ENCODE measurements at regions not wholly inside any gene's neighbourhood (a gene's known extent, or its start where the extent isn't known, plus 50 kb on each side); places are given as distances from the start of the nearest gene placed in this dataset.

DNA sequence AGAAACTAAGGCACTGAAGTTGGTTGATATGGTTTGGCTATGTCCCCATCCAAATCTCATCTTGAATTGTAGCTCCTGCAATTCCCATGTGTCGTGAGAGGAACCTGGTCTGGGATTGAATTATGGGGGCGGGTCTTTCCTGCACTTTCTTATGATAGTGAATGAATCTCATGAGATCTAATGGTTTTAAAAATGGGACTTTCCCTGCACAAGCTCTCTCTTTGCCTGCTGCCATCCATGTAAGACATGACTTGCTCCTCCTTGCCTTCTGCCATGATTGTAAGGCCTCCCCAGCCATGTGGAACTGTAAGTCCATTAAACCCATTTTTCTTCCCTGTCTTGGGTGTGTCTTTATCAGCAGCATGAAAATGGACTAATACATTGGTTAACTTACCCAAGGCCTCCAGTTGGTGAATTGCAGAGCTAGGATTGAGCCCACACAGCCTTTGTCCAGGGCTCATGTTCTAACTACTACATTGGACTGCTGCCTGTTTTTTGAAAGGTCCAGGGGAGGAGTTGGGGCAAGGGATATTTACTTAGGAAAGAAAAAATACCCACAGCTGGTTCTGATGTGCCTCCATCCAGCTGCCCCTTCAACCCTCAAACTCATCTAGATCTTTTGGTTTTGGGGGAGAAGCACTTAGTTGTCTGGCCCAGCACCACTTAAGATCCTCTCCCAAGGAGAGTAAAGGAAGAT is 107.8 kb upstream of the NAV2 start:
- no peak for DNase-seq (ENCODE audit: low spot score in 2 of 2)
- no peaks in the 10 kb centered on the region for H3K27me3 ChIP-seq
- intact Hi-C loops (cut with DNase I; ENCODE audit: low total_unique reads) = no loop called here
- no peaks in the 10 kb centered on the region for H3K36me3 ChIP-seq
- H3K27ac ChIP-seq = no peak overlapping the region
- peaks cover 2 to 12% of the 10 kb centered on the region in 2 donors for H3K4me1 ChIP-seq
- TF ChIP-seq, protein P1, sequence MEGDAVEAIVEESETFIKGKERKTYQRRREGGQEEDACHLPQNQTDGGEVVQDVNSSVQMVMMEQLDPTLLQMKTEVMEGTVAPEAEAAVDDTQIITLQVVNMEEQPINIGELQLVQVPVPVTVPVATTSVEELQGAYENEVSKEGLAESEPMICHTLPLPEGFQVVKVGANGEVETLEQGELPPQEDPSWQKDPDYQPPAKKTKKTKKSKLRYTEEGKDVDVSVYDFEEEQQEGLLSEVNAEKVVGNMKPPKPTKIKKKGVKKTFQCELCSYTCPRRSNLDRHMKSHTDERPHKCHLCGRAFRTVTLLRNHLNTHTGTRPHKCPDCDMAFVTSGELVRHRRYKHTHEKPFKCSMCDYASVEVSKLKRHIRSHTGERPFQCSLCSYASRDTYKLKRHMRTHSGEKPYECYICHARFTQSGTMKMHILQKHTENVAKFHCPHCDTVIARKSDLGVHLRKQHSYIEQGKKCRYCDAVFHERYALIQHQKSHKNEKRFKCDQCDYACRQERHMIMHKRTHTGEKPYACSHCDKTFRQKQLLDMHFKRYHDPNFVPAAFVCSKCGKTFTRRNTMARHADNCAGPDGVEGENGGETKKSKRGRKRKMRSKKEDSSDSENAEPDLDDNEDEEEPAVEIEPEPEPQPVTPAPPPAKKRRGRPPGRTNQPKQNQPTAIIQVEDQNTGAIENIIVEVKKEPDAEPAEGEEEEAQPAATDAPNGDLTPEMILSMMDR (IDR thresholded peaks at IDR 0.05) = no peak
- no peak for TF ChIP-seq POLR2A (IDR thresholded peaks at IDR 0.05)
- no peak overlapping the region for H3K4me3 ChIP-seq
- H3K9me3 ChIP-seq = peaks cover 0 to 3% of the 10 kb centered on the region in 2 donors

DNA sequence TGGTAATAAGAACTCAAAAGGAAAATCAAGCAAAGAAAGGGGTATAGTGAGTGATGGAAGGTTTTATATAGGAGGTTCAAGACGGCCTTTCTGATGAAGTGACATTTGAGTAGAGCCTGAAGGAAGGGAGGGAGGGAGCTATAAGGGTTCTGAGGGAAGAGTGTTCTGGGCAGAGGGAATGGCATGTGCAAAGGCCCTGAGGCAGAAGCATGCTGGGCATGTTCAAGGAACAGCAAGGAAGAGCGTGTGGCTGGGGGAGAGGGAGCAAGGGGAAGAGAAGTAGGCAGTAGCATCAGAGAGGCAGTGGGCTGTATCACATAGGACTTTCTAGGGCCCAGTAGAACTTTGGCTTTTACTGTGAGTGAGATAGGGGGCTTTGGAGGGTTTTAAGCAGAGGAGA is 108.9 kb upstream of the NAV2 start:
- H3K27me3 ChIP-seq = no peaks in the 10 kb centered on the region
- no peak overlapping the region for H3K27ac ChIP-seq
- TF ChIP-seq, protein P1 (IDR thresholded peaks at IDR 0.05) = no peak
- H3K4me3 ChIP-seq = no peak overlapping the region
- intact Hi-C loops (cut with DNase I; ENCODE audit: low total_unique reads) = no loop called here
- peaks cover 2 to 12% of the 10 kb centered on the region in 2 donors for H3K4me1 ChIP-seq
- H3K9me3 ChIP-seq = peaks cover 0 to 3% of the 10 kb centered on the region in 2 donors
- no peaks in the 10 kb centered on the region for H3K36me3 ChIP-seq
- no peak for DNase-seq (ENCODE audit: low spot score in 2 of 2)

DNA sequence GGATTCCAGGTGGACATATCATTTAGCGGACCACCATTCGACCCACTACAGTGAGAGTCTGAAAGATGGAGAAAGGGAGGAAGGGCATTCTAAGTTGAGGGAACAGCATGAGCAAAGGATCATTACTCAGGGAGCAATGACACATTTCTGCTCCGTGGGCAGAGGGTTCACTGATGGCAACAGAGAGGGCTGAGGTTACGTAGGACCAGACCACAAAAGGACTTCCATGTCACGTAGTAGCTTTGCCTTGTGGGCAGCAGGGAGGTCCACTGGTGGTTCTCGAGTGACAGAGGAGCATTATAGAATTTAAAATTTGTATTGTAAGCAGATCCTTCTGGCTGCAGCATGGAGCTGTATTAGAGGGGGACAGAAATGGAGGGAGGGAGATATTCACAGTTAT is 109.7 kb upstream of the NAV2 start:
- intact Hi-C loops (cut with DNase I; ENCODE audit: low total_unique reads) = no loop called here
- Histone ChIP-seq H3K27ac (no peak overlapping the region), H3K4me3 (no peak overlapping the region), H3K36me3 (no peaks in the 10 kb centered on the region), H3K4me1 (peaks cover 0 to 8% of the 10 kb centered on the region in 2 donors), H3K27me3 (no peaks in the 10 kb centered on the region), H3K9me3 (peaks cover 0 to 3% of the 10 kb centered on the region in 2 donors)
- TF ChIP-seq POLR2AphosphoS5 (IDR thresholded peaks at IDR 0.05) (no peak), POLR2A (IDR thresholded peaks at IDR 0.05) (no peak)
- TF ChIP-seq, protein P1 (IDR thresholded peaks at IDR 0.05) = no peak
- DNase-seq (ENCODE audit: low spot score in 2 of 2) = no peak

DNA sequence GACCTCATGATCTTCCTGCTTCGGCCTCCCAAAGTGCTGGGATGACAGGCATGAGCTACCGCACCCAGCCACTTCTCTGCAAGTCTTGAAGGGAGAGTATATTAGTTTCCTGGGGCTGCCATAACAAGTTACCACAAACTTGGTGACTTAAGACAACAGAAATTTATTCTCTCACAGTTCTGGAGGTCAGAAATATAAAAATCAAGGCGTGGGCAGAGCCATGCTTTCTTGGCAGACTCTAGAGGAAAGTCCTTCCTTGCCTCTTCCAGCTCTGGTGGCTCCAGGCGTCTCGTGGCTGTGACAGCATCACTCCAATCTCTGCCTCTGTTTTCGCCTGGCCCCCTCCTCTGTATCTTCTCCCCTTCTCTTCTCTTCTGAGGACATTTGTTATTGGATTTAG is 110.2 kb upstream of the NAV2 start:
- peaks cover 0 to 3% of the 10 kb centered on the region in 2 donors for H3K4me1 ChIP-seq
- H3K27ac ChIP-seq = no peak overlapping the region
- no peaks in the 10 kb centered on the region for H3K36me3 ChIP-seq
- H3K4me3 ChIP-seq = no peak overlapping the region
- H3K27me3 ChIP-seq = no peaks in the 10 kb centered on the region
- TF ChIP-seq, protein P1 (IDR thresholded peaks at IDR 0.05) = no peak
- TF ChIP-seq POLR2AphosphoS5 (IDR thresholded peaks at IDR 0.05) (no peak), POLR2A (IDR thresholded peaks at IDR 0.05) (no peak)
- no peak for DNase-seq (ENCODE audit: low spot score in 2 of 2)
- peaks cover 0 to 3% of the 10 kb centered on the region in 2 donors for H3K9me3 ChIP-seq
- intact Hi-C loops (cut with DNase I; ENCODE audit: low total_unique reads) = no loop called here

DNA sequence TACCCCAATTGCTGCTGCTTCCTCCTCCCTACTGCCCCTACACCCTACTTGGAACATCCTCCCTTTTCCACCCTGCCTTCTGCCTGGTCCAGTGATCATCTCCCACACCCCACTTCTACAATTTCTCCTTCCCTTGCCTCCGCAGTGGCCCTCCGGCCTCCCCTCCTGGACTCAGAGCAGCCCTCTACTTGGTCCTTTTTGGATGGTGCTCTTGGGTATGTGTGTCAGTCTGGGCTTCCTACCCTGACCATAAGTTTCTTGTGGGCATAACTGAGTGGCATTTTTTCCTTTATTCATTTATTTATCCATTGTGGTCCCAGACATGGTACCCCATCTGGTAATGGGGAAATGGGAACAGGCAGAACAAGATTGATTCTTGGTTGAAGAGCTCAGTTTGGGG is 111.4 kb upstream of the NAV2 start:
- DNase-seq (ENCODE audit: low spot score in 2 of 2) = no peak
- Histone ChIP-seq H3K4me3 (no peak overlapping the region), H3K9me3 (peaks cover 0 to 3% of the 10 kb centered on the region in 2 donors), H3K27ac (no peak overlapping the region), H3K4me1 (peaks cover 4% of the 10 kb centered on the region in 2 donors), H3K36me3 (no peaks in the 10 kb centered on the region), H3K27me3 (no peaks in the 10 kb centered on the region)
- no peak for TF ChIP-seq POLR2AphosphoS5 (IDR thresholded peaks at IDR 0.05)
- TF ChIP-seq, protein P1 (IDR thresholded peaks at IDR 0.05) = no peak
- intact Hi-C loops (cut with DNase I; ENCODE audit: low total_unique reads) = no loop called here

All from breast epithelium (tissue), 4 donors.